SK-N-SH treated with all-trans-retinoic acid at 6 μM for 48 hours (cell line): ENCODE measurements at regions not wholly inside any gene's neighbourhood (a gene's known extent, or its start where the extent isn't known, plus 50 kb on each side); places are given as distances from the start of the nearest gene placed in this dataset.

Experiments
- ARNTL ChIP-seq: fragments of 450-650 bp; formaldehyde crosslinking; IDR thresholded peaks from 2 replicates; pipeline ENCODE4 v1.5.0; 2020; ENCODE audit warnings: low read depth, mild to moderate bottlenecking, moderate library complexity, borderline replicate concordance
- BACH2 ChIP-seq: fragments of 250-450 bp; sonication (Bioruptor Pico); IDR thresholded peaks from 2 replicates; pipeline ENCODE4 v1.9.0; 2021; ENCODE audit warnings: mild to moderate bottlenecking, borderline replicate concordance
- ESRRG ChIP-seq: fragments of 250-450 bp; sonication (Bioruptor Pico); IDR thresholded peaks from 2 replicates; pipeline ENCODE4 v1.6.1; 2021; ENCODE audit warnings: mild to moderate bottlenecking
- GLIS3 ChIP-seq: fragments of 250-450 bp; sonication (Bioruptor Pico); IDR thresholded peaks from 2 replicates; pipeline ENCODE4 v1.5.0; 2020; ENCODE audit warnings: mild to moderate bottlenecking, moderate library complexity
- PATZ1 ChIP-seq: fragments of 250-450 bp; sonication (Bioruptor Pico); IDR thresholded peaks from 2 replicates; pipeline ENCODE4 v1.8.0; 2020; ENCODE audit warnings: mild to moderate bottlenecking, moderate library complexity, borderline replicate concordance
- RARB ChIP-seq: fragments of 250-450 bp; sonication (Bioruptor Pico); IDR thresholded peaks from 2 replicates; pipeline ENCODE4 v1.8.0; 2021; ENCODE audit warnings: mild to moderate bottlenecking, moderate library complexity
- ZFP3 ChIP-seq: fragments of 250-450 bp; sonication (Bioruptor Pico); IDR thresholded peaks from 2 replicates; pipeline ENCODE4 v1.5.0; 2020; ENCODE audit warnings: mild to moderate bottlenecking, moderate library complexity
- ZNF70 ChIP-seq: fragments of 450-650 bp; formaldehyde crosslinking; IDR thresholded peaks from 2 replicates; pipeline ENCODE4 v1.5.0; 2020; ENCODE audit warnings: mild to moderate bottlenecking, moderate library complexity

DNA sequence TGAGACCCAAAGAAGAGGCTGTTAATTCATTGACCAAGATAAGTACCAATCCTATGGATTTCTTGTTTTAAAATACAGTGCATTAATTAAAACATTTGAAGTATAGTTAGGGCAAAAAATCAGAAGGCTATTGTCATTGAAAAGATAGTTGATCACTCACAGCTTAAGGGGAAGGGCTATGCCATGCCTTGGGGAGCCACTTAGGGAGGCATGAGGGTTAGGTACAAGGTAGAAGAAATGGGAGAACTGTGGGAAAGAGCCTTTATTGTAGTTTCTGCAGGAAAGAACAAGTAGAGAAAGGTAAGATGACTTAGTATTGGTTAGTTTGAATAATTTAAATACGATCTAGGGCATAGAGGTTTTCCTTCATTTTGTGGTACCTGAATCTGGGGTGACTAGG lies 1285.5 kb upstream of the TMEFF2 start:
- TF ChIP-seq ZFP3 (no peak), PATZ1 (CRISPR knock-in tag) (no peak), BACH2 (CRISPR knock-in tag) (no peak), ARNTL (no peak), GLIS3 (CRISPR knock-in tag) (no peak), RARB (CRISPR knock-in tag) (no peak), ESRRG (CRISPR knock-in tag) (no peak), ZNF70 (no peak)
